ENCODE measurements at regions not wholly inside any gene's neighbourhood (a gene's known extent, or its start where the extent isn't known, plus 50 kb on each side); places are given as distances from the start of the nearest gene placed in this dataset.

DNA sequence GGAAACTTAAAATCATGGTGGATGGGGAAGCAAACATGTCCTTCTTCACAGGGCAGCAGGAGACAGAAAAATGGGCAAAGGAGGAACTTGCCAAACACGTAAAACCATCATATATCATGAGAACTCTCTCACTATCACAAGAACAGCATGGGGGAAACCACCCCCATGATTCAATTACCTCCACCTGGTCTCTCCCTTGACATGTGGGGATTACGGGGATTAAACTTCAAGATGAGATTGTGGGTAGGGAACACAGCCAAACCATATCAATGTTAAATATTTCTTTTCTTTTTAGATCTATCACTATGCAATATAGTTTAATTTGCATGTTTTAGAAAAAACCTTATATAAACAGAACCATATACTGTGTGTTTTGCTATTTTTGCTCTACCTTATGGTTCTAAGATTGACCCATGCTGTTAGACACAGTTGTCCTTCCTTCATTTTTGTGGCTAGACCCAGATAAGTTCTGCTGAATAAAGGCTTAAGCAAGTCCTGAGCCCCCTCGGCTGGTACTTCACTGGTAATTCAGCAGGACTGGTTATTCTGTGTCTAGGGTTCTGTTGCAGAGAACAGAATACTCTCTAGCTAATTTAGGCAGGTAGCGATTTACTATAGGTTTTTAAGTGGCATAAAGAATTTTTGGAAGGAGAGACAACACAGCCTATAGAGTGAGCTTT is 253.7 kb upstream of the HMGA2 start:
- TF ChIP-seq ZNF696 (CRISPR knock-in tag; conservative IDR thresholded peaks at IDR 0.05) (no peak), POLR2AphosphoS2 (IDR thresholded peaks at IDR 0.05; ENCODE audit: low read length) (no peak), KDM1A (IDR thresholded peaks at IDR 0.05) (no peak), HNRNPK (IDR thresholded peaks at IDR 0.05; ENCODE audit: low read depth, low read length, poor library complexity, severe bottlenecking) (no peak), SMARCC2 (IDR thresholded peaks at IDR 0.05; ENCODE audit: low read depth) (no peak), RBM14 (IDR thresholded peaks at IDR 0.05; ENCODE audit: borderline replicate concordance, insufficient read depth, low read depth, low read length) (no peak), ETV6 (IDR thresholded peaks at IDR 0.05; ENCODE audit: borderline replicate concordance in 1 of 2, low read depth in 2 of 2, low read length in 1 of 2) (no peak), ETV6 (CRISPR knock-in tag; IDR thresholded peaks at IDR 0.05; ENCODE audit: borderline replicate concordance) (no peak), GATA2 (CRISPR knock-in tag; IDR thresholded peaks at IDR 0.05) (no peak), SMAD3 (CRISPR knock-in tag; conservative IDR thresholded peaks at IDR 0.05) (no peak), CBFB (CRISPR knock-in tag; IDR thresholded peaks at IDR 0.05) (no peak)
- no peak overlapping the region for H3K27ac ChIP-seq (ENCODE audit: extremely low read depth, low read depth, low read length)
- no peak for ATAC-seq
- no peaks in the 10 kb centered on the region for H4K20me1 ChIP-seq (replicated peaks; ENCODE audit: control insufficient read depth, insufficient read depth, low read length)
- ChIA-PET POLR2A (no interaction called here), CTCF (ENCODE audit: low intra/inter-chr PET ratio) (no interaction called here)
- H3K27me3 ChIP-seq (ENCODE audit: control insufficient read depth in 2 of 2, insufficient read depth in 2 of 2, low read length in 2 of 2): no peaks in the 10 kb centered on the region
- no peaks in the 10 kb centered on the region for H3K36me3 ChIP-seq (ENCODE audit: control insufficient read depth, insufficient read depth, low read length)
- no peaks in the 10 kb centered on the region for H3K9me3 ChIP-seq (replicated peaks; ENCODE audit: control insufficient read depth, insufficient read depth, low read depth, low read length)
- in situ Hi-C loops (cut with MboI) (no loop called here), intact Hi-C loops (cut with micrococcal nuclease) (no loop called here)
- 1% methylated on average over 4 of the region's 4 CpGs for WGBS (ENCODE audit: insufficient coverage, low coverage, missing lambda C conversion rate)
- no peak overlapping the region for H2AFZ ChIP-seq (ENCODE audit: low read depth, low read length)
- BruUV-seq (replicated peaks): no TSS peak
- no peaks in the 10 kb centered on the region for H3K9me1 ChIP-seq (ENCODE audit: control insufficient read depth, insufficient read depth, low read length)
- H3K4me1 ChIP-seq (replicated peaks in 1 of 2; ENCODE audit: control insufficient read depth in 2 of 2, insufficient read depth in 2 of 2, low read length in 2 of 2): peaks cover 0 to 9% of the 10 kb centered on the region in 2 experiments; a peak in 3 of 5 replicates
- no peak overlapping the region for H3K4me2 ChIP-seq (ENCODE audit: insufficient read depth, low read length)
- DNase-seq (ENCODE audit: extremely low read depth in 1 of 4, low spot score in 3 of 4): no peak
- no peak overlapping the region for H3K9ac ChIP-seq (ENCODE audit: insufficient read depth in 1 of 2, low read depth in 2 of 2, low read length in 2 of 2)
- H3K4me3 ChIP-seq: no peak overlapping the region
- H3K79me2 ChIP-seq (ENCODE audit: control insufficient read depth, insufficient read depth, low read length): no peaks in the 10 kb centered on the region
- no peak for FAIRE-seq
